Keratinocyte (primary cell): ENCODE measurements at regions not wholly inside any gene's neighbourhood (a gene's known extent, or its start where the extent isn't known, plus 50 kb on each side); places are given as distances from the start of the nearest gene placed in this dataset.

Experiments used
- DNase-seq: peaks from one replicate; pipeline ENCODE4 v3.0.0-alpha.2; 2011; ENCODE audit warnings: low read depth, missing footprints, low spot score
- FAIRE-seq: peaks from 2 replicates; lab custom pipeline; 2011; peaks lifted over from hg19 to GRCh38; lab: Jason Lieb, UNC
- H2AFZ ChIP-seq: 2 replicates; pipeline ENCODE4 v1.6.0; 2012; ENCODE audit warnings: low read length, control low read depth, inconsistent platforms; ENCODE audit not compliant: control insufficient read depth
- H3K27ac ChIP-seq: 2 replicates; pipeline ENCODE4 v1.5.1; 2011; ENCODE audit warnings: low read length; ENCODE audit not compliant: control insufficient read depth, insufficient read depth
- H3K27me3 ChIP-seq: 3 replicates; pipeline ENCODE4 v1.6.0; 2011; ENCODE audit warnings: low read length; ENCODE audit not compliant: control insufficient read depth, insufficient read depth; ENCODE audit errors: extremely low read depth
- H3K36me3 ChIP-seq, 2 experiments: 2 replicates in 1 of 2; 3 replicates in 1 of 2; pipeline ENCODE4 v1.5.1; 2011; ENCODE audit warnings: low read length in 2 of 2, mild to moderate bottlenecking in 1 of 2; ENCODE audit not compliant: control insufficient read depth in 2 of 2, insufficient read depth in 2 of 2; ENCODE audit errors: extremely low read depth in 1 of 2
- H3K4me1 ChIP-seq: 3 replicates; pipeline ENCODE4 v1.5.1; 2011; ENCODE audit warnings: low read length; ENCODE audit not compliant: control insufficient read depth, insufficient read depth; ENCODE audit errors: extremely low read depth
- H3K4me2 ChIP-seq: 3 replicates; pipeline ENCODE4 v1.6.0; 2011; ENCODE audit warnings: low read depth, low read length; ENCODE audit not compliant: control insufficient read depth, insufficient read depth; ENCODE audit errors: extremely low read depth
- H3K4me3 ChIP-seq, 3 experiments: fragments of 200-600 bp in 1 of 3; sonication (generic) in 1 of 3; 2 replicates in 2 of 3; 3 replicates in 1 of 3; pipeline ENCODE4 v1.5.1; 2011 to 2016; ENCODE audit warnings: low read length in 3 of 3, mild to moderate bottlenecking in 3 of 3, control low read depth in 2 of 3, inconsistent platforms in 1 of 3, low read depth in 1 of 3, mixed read lengths in 1 of 3, mixed run types in 1 of 3, moderate library complexity in 1 of 3; ENCODE audit not compliant: control insufficient read depth in 2 of 3, insufficient read depth in 2 of 3; ENCODE audit errors: extremely low read depth in 1 of 3
- H3K79me2 ChIP-seq: 2 replicates; pipeline ENCODE4 v1.6.0; 2012; ENCODE audit warnings: low read length; ENCODE audit not compliant: control insufficient read depth, insufficient read depth
- H3K9ac ChIP-seq: 3 replicates; pipeline ENCODE4 v1.6.0; 2011; ENCODE audit warnings: low read length; ENCODE audit not compliant: control insufficient read depth, insufficient read depth; ENCODE audit errors: extremely low read depth
- H3K9me1 ChIP-seq: 3 replicates; pipeline ENCODE4 v1.6.0; 2011; ENCODE audit warnings: low read length; ENCODE audit not compliant: control insufficient read depth, insufficient read depth; ENCODE audit errors: extremely low read depth
- H3K9me3 ChIP-seq: 2 replicates; pipeline ENCODE4 v1.5.1; 2012; ENCODE audit warnings: low read depth, low read length; ENCODE audit not compliant: control insufficient read depth
- H4K20me1 ChIP-seq: 3 replicates; pipeline ENCODE4 v1.6.0; 2011; ENCODE audit warnings: low read length; ENCODE audit not compliant: control insufficient read depth, insufficient read depth; ENCODE audit errors: extremely low read depth
- EZH2 ChIP-seq: IDR thresholded peaks from one replicate; pipeline ENCODE4 v1.6.1; 2012; ENCODE audit warnings: inconsistent platforms, mild to moderate bottlenecking, low read length, moderate library complexity
- dilution Hi-C: fragments of 300-500 bp; cut with MboI; formaldehyde crosslinking; loops from one replicate; pipeline ENCODE4 v1.7.0; 2020; ENCODE audit warnings: low sequenced_read_pairs; ENCODE audit not compliant: extremely low pct_ligation_motif_present
- TF ChIP-seq, protein P1 (sequence below), 3 experiments: IDR thresholded peaks in 1 of 3; conservative IDR thresholded peaks in 1 of 3; optimal IDR thresholded peaks in 1 of 3; 2 replicates in 2 of 3; 3 replicates in 1 of 3; pipeline versions ENCODE3 to v1.5.1; 2011; ENCODE audit warnings: low read length in 3 of 3, mild to moderate bottlenecking in 3 of 3, moderate library complexity in 2 of 3, control low read depth in 1 of 3, inconsistent platforms in 1 of 3; ENCODE audit not compliant: insufficient read depth in 2 of 3; ENCODE audit errors: extremely low read depth in 1 of 3

DNA sequence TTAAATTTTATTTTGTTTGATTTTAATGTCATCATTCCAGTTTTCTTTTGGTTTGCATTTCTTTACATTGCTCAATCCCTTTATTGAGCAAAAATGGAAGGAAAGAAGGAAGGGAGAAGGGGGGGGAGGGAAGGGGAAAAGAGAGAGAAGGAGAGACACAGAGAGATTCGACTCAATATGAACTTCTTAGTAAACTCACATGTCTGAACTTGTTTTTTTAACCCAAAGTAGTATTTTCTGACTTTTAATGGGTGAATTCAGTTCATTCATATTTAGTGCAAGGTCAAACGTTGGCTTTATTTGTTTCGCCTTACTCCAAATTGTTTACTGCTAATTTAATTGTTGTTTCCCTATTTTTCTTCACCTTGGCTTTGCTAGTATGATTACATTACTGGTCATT, 278.6 kb downstream of the COL12A1 start:
- no peaks in the 10 kb centered on the region for H3K9me3 ChIP-seq
- no peak for FAIRE-seq

DNA sequence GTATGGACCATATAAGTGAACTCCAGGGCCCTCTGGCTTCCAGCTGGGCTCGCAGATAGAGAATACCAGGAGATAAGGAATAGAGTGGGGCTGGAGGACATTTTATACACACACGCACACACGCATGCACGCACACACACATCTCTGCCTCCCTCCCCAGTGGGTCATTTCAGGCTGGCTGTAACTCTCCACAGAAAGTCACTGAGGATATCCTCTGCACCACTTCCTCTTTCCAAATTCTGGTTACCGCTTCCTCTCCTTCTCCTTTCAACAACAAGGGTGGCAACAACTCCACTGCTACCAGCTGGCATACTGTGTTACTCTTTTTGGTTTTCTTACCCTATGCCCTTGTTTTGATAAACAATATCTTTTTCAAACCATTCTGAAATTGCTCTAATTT, 280.2 kb downstream of the COL12A1 start:
- no peaks in the 10 kb centered on the region for H3K27me3 ChIP-seq

More for the DNA sequence above, 278.6 kb downstream of the COL12A1 start:
- no peak for TF ChIP-seq EZH2
- TF ChIP-seq, protein P1, sequence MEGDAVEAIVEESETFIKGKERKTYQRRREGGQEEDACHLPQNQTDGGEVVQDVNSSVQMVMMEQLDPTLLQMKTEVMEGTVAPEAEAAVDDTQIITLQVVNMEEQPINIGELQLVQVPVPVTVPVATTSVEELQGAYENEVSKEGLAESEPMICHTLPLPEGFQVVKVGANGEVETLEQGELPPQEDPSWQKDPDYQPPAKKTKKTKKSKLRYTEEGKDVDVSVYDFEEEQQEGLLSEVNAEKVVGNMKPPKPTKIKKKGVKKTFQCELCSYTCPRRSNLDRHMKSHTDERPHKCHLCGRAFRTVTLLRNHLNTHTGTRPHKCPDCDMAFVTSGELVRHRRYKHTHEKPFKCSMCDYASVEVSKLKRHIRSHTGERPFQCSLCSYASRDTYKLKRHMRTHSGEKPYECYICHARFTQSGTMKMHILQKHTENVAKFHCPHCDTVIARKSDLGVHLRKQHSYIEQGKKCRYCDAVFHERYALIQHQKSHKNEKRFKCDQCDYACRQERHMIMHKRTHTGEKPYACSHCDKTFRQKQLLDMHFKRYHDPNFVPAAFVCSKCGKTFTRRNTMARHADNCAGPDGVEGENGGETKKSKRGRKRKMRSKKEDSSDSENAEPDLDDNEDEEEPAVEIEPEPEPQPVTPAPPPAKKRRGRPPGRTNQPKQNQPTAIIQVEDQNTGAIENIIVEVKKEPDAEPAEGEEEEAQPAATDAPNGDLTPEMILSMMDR (optimal IDR thresholded peaks at IDR 0.05 in 1 of 3, IDR thresholded peaks at IDR 0.05 in 1 of 3, conservative IDR thresholded peaks at IDR 0.05 in 1 of 3; ENCODE audit: extremely low read depth in 1 of 3, insufficient read depth in 2 of 3, low read length in 3 of 3): no peak
- H2AFZ ChIP-seq: no peak overlapping the region
- no peak overlapping the region for H3K4me3 ChIP-seq
- H3K9me1 ChIP-seq: no peaks in the 10 kb centered on the region
- H3K4me2 ChIP-seq: no peak overlapping the region
- H3K9ac ChIP-seq: no peak overlapping the region
- no peaks in the 10 kb centered on the region for H4K20me1 ChIP-seq
- H3K79me2 ChIP-seq: no peaks in the 10 kb centered on the region
- DNase-seq: no peak
- dilution Hi-C loops: no loop called here
- H3K27me3 ChIP-seq: no peaks in the 10 kb centered on the region
- peaks cover 0 to 2% of the 10 kb centered on the region in 2 experiments for H3K36me3 ChIP-seq
- H3K27ac ChIP-seq: no peak overlapping the region
- H3K4me1 ChIP-seq: peaks cover 11% of the 10 kb centered on the region

More for the DNA sequence above, 280.2 kb downstream of the COL12A1 start:
- Histone ChIP-seq H3K4me3 (no peak overlapping the region), H3K36me3 (peaks cover 0 to 2% of the 10 kb centered on the region in 2 experiments), H4K20me1 (no peaks in the 10 kb centered on the region), H3K4me2 (no peak overlapping the region), H3K9me3 (no peaks in the 10 kb centered on the region), H3K9me1 (no peaks in the 10 kb centered on the region), H3K9ac (no peak overlapping the region), H2AFZ (no peak overlapping the region), H3K79me2 (no peaks in the 10 kb centered on the region), H3K4me1 (no peaks in the 10 kb centered on the region), H3K27ac (no peak overlapping the region)
- dilution Hi-C loops: no loop called here
- FAIRE-seq: no peak
- no peak for TF ChIP-seq EZH2
- TF ChIP-seq, protein P1 (optimal IDR thresholded peaks at IDR 0.05 in 1 of 3, IDR thresholded peaks at IDR 0.05 in 1 of 3, conservative IDR thresholded peaks at IDR 0.05 in 1 of 3; ENCODE audit: extremely low read depth in 1 of 3, insufficient read depth in 2 of 3, low read length in 3 of 3): no peak
- DNase-seq: no peak
